Tibial nerve (tissue), 3 donors: ENCODE measurements at regions not wholly inside any gene's neighbourhood (a gene's known extent, or its start where the extent isn't known, plus 50 kb on each side); places are given as distances from the start of the nearest gene placed in this dataset.

ENCODE experiments used
- POLR2A ChIP-seq, 2 donors: fragments of 450-650 bp; IDR thresholded peaks; one replicate each; pipeline ENCODE4 v1.6.1; 2017; ENCODE audit warnings: antibody characterized with exemption in 2 of 2, mild to moderate bottlenecking in 2 of 2, moderate library complexity in 2 of 2
- TF ChIP-seq, protein P1 (sequence below), 5 experiments: fragments of 200-600 bp in 3 of 5; fragments of 450-650 bp in 2 of 5; sonication (generic) in 3 of 5; IDR thresholded peaks; one replicate each; pipeline ENCODE4 v1.5.1; 2016 to 2019; ENCODE audit warnings: antibody characterized with exemption in 5 of 5, mild to moderate bottlenecking in 3 of 5, moderate library complexity in 2 of 5

DNA sequence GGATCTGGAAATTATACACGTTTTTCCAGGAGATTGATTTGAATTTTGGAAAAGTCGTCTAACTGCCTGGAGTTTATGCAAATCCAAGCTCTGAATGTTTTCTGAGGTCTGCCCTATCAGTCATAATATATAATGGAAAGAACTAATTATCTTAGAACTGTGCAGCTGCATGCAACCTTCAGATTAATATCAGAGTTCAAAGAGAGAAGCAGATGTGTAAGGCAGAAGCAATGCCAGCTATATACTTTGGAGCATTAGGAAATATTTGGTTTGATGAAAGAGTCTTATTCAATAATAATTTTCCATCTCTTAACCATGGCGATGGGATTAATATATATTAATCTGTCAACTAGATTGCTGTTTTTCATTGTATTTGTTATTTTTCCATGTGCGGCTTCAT lies 500.9 kb downstream of the NEBL start:
- TF ChIP-seq, protein P1, sequence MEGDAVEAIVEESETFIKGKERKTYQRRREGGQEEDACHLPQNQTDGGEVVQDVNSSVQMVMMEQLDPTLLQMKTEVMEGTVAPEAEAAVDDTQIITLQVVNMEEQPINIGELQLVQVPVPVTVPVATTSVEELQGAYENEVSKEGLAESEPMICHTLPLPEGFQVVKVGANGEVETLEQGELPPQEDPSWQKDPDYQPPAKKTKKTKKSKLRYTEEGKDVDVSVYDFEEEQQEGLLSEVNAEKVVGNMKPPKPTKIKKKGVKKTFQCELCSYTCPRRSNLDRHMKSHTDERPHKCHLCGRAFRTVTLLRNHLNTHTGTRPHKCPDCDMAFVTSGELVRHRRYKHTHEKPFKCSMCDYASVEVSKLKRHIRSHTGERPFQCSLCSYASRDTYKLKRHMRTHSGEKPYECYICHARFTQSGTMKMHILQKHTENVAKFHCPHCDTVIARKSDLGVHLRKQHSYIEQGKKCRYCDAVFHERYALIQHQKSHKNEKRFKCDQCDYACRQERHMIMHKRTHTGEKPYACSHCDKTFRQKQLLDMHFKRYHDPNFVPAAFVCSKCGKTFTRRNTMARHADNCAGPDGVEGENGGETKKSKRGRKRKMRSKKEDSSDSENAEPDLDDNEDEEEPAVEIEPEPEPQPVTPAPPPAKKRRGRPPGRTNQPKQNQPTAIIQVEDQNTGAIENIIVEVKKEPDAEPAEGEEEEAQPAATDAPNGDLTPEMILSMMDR (IDR thresholded peaks at IDR 0.05): no peak
- TF ChIP-seq POLR2A (IDR thresholded peaks at IDR 0.05): no peak
